GM12878 (cell line): ENCODE measurements at regions not wholly inside any gene's neighbourhood (a gene's known extent, or its start where the extent isn't known, plus 50 kb on each side); places are given as distances from the start of the nearest gene placed in this dataset.

Experiments
- ATAC-seq: fragments of 200-7000 bp; cut with Tn5 transposase; 3 replicates; pipeline ENCODE4 v1.9.1; 2020; ENCODE audit warnings: mild to moderate bottlenecking, moderate library complexity
- BruUV-seq: library from RNA; stranded (reverse); fragments of 400-500 nt; replicated peaks from 2 replicates; lab custom pipeline; 2021; lab: Mats Ljungman, UMichigan
- CTCF ChIA-PET: fragments of 300-600 bp; sonication (Branson Sonifier 250); formaldehyde crosslinking; extraction: SDS; loops from one replicate; lab custom pipeline; 2021; ENCODE audit warnings: inconsistent platforms; lab: Yijun Ruan, JAX
- POLR2A ChIA-PET: fragments of 350-600 bp; formaldehyde crosslinking; extraction: SDS; loops from one replicate; lab custom pipeline; 2021; ENCODE audit warnings: inconsistent platforms; lab: Charles Lee
- RAD21 ChIA-PET: fragments of 300-600 bp; sonication (Branson Sonifier 250); formaldehyde crosslinking; loops from one replicate; lab custom pipeline; 2023; ENCODE audit warnings: antibody characterized with exemption; ENCODE audit not compliant: unreplicated experiment; lab: Charles Lee
- SMC1A ChIA-PET: fragments of 300-600 bp; sonication (Branson Sonifier 250); formaldehyde crosslinking; loops from one replicate; lab custom pipeline; 2023; ENCODE audit not compliant: unreplicated experiment, uncharacterized antibody; lab: Charles Lee
- DNase-seq: peaks from one replicate; pipeline ENCODE4 v3.0.0-alpha.2; 2011; ENCODE audit warnings: low read depth, low spot score
- FAIRE-seq: peaks from 3 replicates; lab custom pipeline; 2011; peaks lifted over from hg19 to GRCh38; lab: Jason Lieb, UNC
- H2AFZ ChIP-seq: 2 replicates; pipeline ENCODE4 v1.6.0; 2011; ENCODE audit warnings: low read depth, low read length, control low read depth; ENCODE audit not compliant: control insufficient read depth
- H3K27ac ChIP-seq: 2 replicates; pipeline ENCODE4 v1.5.1; 2011; ENCODE audit warnings: control low read depth; ENCODE audit not compliant: control insufficient read depth, insufficient read depth
- H3K27me3 ChIP-seq, 2 experiments: replicated peaks in 1 of 2; 2 replicates each; pipeline versions ENCODE4 v1.6.0 to v1.6.1; 2011; ENCODE audit warnings: low read length in 1 of 2; ENCODE audit not compliant: control insufficient read depth in 2 of 2, insufficient read depth in 2 of 2
- H3K36me3 ChIP-seq, 2 experiments: 2 replicates each; pipeline ENCODE4 v1.5.1; 2011; ENCODE audit warnings: low read length in 1 of 2; ENCODE audit not compliant: control insufficient read depth in 2 of 2, insufficient read depth in 2 of 2
- H3K4me1 ChIP-seq: 2 replicates; pipeline ENCODE4 v1.6.1; 2011; ENCODE audit warnings: mild to moderate bottlenecking, low read length, moderate library complexity, mixed read lengths; ENCODE audit not compliant: control insufficient read depth, insufficient read depth
- H3K4me2 ChIP-seq: 2 replicates; pipeline ENCODE4 v1.6.0; 2011; ENCODE audit warnings: control low read depth; ENCODE audit not compliant: control insufficient read depth, insufficient read depth
- H3K4me3 ChIP-seq: fragments of 200-600 bp; sonication (generic); 2 replicates; pipeline ENCODE4 v1.5.1; 2016
- H3K79me2 ChIP-seq: 2 replicates; pipeline ENCODE4 v1.6.0; 2011; ENCODE audit warnings: low read length; ENCODE audit not compliant: control insufficient read depth, insufficient read depth
- H3K9ac ChIP-seq: 2 replicates; pipeline ENCODE4 v1.8.0; 2011; ENCODE audit warnings: low read length, control low read depth, mixed read lengths; ENCODE audit not compliant: control insufficient read depth, insufficient read depth
- H3K9me3 ChIP-seq: replicated peaks from 3 replicates; pipeline ENCODE4 v1.5.1; 2011; ENCODE audit warnings: mild to moderate bottlenecking, low read length; ENCODE audit not compliant: control insufficient read depth, insufficient read depth
- H4K20me1 ChIP-seq: 2 replicates; pipeline ENCODE4 v1.6.0; 2011; ENCODE audit not compliant: control insufficient read depth, insufficient read depth
- BACH1 ChIP-seq: fragments of 450-650 bp; IDR thresholded peaks from 2 replicates; pipeline ENCODE4 v1.6.1; 2017; ENCODE audit warnings: mild to moderate bottlenecking, borderline replicate concordance
- BCLAF1 ChIP-seq: fragments of 450-650 bp; IDR thresholded peaks from 2 replicates; pipeline ENCODE4 v1.6.1; 2017; ENCODE audit warnings: antibody characterized with exemption, mild to moderate bottlenecking, moderate library complexity
- FOXK2 ChIP-seq: fragments of 450-650 bp; IDR thresholded peaks from 2 replicates; pipeline ENCODE4 v1.6.1; 2017; ENCODE audit warnings: mild to moderate bottlenecking, moderate library complexity
- KDM1A ChIP-seq: fragments of 200-600 bp; sonication (generic); IDR thresholded peaks from 2 replicates; pipeline ENCODE4 v1.6.1; 2016; ENCODE audit warnings: borderline replicate concordance
- NKRF ChIP-seq: fragments of 450-650 bp; conservative IDR thresholded peaks from 2 replicates; pipeline ENCODE4 v1.6.1; 2017; ENCODE audit warnings: mild to moderate bottlenecking, moderate library complexity
- ZNF207 ChIP-seq: fragments of 450-650 bp; IDR thresholded peaks from 2 replicates; pipeline ENCODE4 v1.6.1; 2014; ENCODE audit warnings: antibody characterized with exemption, mild to moderate bottlenecking, borderline replicate concordance
- WGBS: methylation state at CpG from one replicate; pipeline ENCODE4 v1.1.6; 2016; ENCODE audit warnings: low lambda C conversion rate; ENCODE audit not compliant: insufficient replicate concordance, insufficient coverage; ENCODE audit errors: missing lambda C conversion rate; 5-methylcytosine and 5-hydroxymethylcytosine counted together
- in situ Hi-C: fragments of 300-500 bp; cut with MboI; formaldehyde crosslinking; loops from 9 replicates; pipeline ENCODE4 v1.14.3; 2018; ENCODE audit warnings: mixed read lengths
- intact Hi-C: fragments of 100-400 bp; cut with micrococcal nuclease; formaldehyde crosslinking; loops from one replicate; pipeline ENCODE4 v1.14.2; 2022; ENCODE audit not compliant: unreplicated experiment

- ATAC-seq (no peak), FAIRE-seq (no peak), DNase-seq (no peak)
- Histone ChIP-seq H3K27me3 (no peaks in the 10 kb centered on the region), H3K4me2 (no peak overlapping the region), H3K4me1 (no peaks in the 10 kb centered on the region), H3K9ac (no peak overlapping the region), H3K4me3 (no peak overlapping the region), H3K36me3 (no peaks in the 10 kb centered on the region), H2AFZ (no peak overlapping the region), H3K79me2 (no peaks in the 10 kb centered on the region), H3K27ac (no peak overlapping the region), H4K20me1 (no peaks in the 10 kb centered on the region), H3K9me3 (no peaks in the 10 kb centered on the region; the same call in 2 of the 3 replicates)
- SMC1A ChIA-PET, result no interaction called here
- no peak for TF ChIP-seq BCLAF1
- TF ChIP-seq BACH1, result no peak
- no peak for TF ChIP-seq KDM1A
- no peak for TF ChIP-seq FOXK2
- TF ChIP-seq ZNF207, result no peak
- TF ChIP-seq NKRF, result no peak
- BruUV-seq, result no TSS peak
- RAD21 ChIA-PET, result no interaction called here
- intact Hi-C loops (no loop called here), in situ Hi-C loops (no loop called here)
- WGBS, result 16% methylated on average over 7 of the region's 7 CpGs
- POLR2A ChIA-PET, result no interaction called here
- CTCF ChIA-PET, result no interaction called here
These were observed 205.0 kb downstream of the TSHZ3 start for GRCh38 chr19:31144075-31144870.
